ENCODE measurements at regions not wholly inside any gene's neighbourhood (a gene's known extent, or its start where the extent isn't known, plus 50 kb on each side); places are given as distances from the start of the nearest gene placed in this dataset.

DNA sequence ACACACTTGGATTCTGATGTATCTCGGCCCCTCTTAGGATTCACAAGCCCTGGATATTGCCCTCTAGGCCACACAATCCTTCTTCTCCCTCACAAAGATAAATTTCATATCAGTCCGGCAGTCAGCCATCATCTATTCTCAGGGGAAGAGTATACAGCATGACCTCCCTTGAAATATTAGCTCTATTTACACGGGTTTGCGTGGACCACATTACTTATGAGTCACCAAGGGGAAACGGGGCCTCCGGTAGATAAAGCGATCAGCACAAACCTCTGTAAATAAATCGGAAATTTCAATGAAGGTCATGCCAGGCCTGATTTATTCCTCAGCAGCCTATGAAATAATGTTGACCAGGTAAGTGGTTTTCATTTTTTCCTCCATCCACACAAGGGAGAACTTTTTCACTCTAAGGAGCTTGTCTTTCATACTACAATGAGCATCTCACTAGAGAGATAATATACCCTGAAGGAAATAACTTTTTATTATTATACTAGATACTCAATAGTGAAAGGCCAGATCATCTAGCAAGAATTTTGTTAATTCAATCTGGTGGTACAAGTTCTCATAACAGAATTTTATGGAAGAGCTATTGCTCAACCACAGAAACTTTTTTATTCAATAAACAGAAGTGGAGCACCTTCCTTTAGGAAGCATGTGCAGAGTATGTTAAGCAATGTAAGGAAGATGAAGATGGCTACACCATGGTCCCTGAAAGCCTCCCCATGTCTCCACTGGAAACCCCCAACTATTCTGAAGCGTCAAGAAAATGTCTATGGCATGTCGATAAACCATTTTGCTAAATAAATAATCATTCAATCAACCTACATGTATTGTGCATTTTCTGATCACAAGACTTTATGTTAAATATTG lies 125.2 kb upstream of the PIK3C3 start:
- TF ChIP-seq, protein P1, sequence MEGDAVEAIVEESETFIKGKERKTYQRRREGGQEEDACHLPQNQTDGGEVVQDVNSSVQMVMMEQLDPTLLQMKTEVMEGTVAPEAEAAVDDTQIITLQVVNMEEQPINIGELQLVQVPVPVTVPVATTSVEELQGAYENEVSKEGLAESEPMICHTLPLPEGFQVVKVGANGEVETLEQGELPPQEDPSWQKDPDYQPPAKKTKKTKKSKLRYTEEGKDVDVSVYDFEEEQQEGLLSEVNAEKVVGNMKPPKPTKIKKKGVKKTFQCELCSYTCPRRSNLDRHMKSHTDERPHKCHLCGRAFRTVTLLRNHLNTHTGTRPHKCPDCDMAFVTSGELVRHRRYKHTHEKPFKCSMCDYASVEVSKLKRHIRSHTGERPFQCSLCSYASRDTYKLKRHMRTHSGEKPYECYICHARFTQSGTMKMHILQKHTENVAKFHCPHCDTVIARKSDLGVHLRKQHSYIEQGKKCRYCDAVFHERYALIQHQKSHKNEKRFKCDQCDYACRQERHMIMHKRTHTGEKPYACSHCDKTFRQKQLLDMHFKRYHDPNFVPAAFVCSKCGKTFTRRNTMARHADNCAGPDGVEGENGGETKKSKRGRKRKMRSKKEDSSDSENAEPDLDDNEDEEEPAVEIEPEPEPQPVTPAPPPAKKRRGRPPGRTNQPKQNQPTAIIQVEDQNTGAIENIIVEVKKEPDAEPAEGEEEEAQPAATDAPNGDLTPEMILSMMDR (IDR thresholded peaks at IDR 0.05) = no peak
- TF ChIP-seq POLR2AphosphoS5 (IDR thresholded peaks at IDR 0.05) (no peak), EP300 (IDR thresholded peaks at IDR 0.05; ENCODE audit: low read depth) (no peak), POLR2A (IDR thresholded peaks at IDR 0.05) (no peak)
- H3K27me3 ChIP-seq = no peaks in the 10 kb centered on the region
- no peaks in the 10 kb centered on the region for H3K4me1 ChIP-seq
- no peak for DNase-seq
- in situ Hi-C loops (cut with MboI; ENCODE audit: low pct_ligation_motif_present in 1 of 4, low pct_unique_long_range_greater_than_20kb in 1 of 4, low sequenced_read_pairs in 3 of 4) = no loop called here
- no peak overlapping the region for H3K27ac ChIP-seq
- intact Hi-C loops (cut with DNase I; ENCODE audit: low total_unique reads) = no loop called here
- H3K4me3 ChIP-seq = no peak overlapping the region
- H3K9me3 ChIP-seq = no peaks in the 10 kb centered on the region
- H3K36me3 ChIP-seq = no peaks in the 10 kb centered on the region
- 83 to 92% methylated on average over 10 of the region's 10 CpGs for WGBS, 2 donors (ENCODE audit: low coverage in 1 of 2)

DNA sequence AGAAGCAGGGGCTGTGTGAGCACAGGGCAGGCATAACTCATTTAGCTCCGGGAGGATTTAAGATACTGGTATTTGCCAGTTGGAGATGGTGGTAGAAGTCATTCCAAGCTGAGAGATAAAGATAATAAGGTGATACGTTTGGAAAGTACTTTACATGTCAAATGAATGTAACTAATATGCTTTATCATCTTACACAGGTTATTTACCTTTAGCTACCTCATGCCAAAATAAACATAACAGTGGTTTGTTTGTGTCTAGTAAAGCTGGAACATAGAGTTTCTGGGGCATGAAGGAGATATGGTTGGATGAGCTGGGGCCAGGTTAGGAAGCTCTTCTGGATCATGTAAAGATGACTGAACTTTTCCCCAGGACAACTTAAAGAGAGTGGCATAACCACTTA lies 126.9 kb upstream of the PIK3C3 start:
- DNase-seq = no peak
- no peak overlapping the region for H3K4me3 ChIP-seq
- no peaks in the 10 kb centered on the region for H3K9me3 ChIP-seq
- intact Hi-C loops (cut with DNase I; ENCODE audit: low total_unique reads) (no loop called here), in situ Hi-C loops (cut with MboI; ENCODE audit: low pct_ligation_motif_present in 1 of 4, low pct_unique_long_range_greater_than_20kb in 1 of 4, low sequenced_read_pairs in 3 of 4) (no loop called here)
- 25 to 26% methylated on average over 2 of the region's 2 CpGs for WGBS, 2 donors (ENCODE audit: low coverage in 1 of 2)
- no peaks in the 10 kb centered on the region for H3K4me1 ChIP-seq
- no peaks in the 10 kb centered on the region for H3K27me3 ChIP-seq
- TF ChIP-seq POLR2AphosphoS5 (IDR thresholded peaks at IDR 0.05) = no peak
- no peak for TF ChIP-seq EP300 (IDR thresholded peaks at IDR 0.05; ENCODE audit: low read depth)
- TF ChIP-seq, protein P1 (IDR thresholded peaks at IDR 0.05) = no peak
- TF ChIP-seq POLR2A (IDR thresholded peaks at IDR 0.05) = no peak
- no peaks in the 10 kb centered on the region for H3K36me3 ChIP-seq
- no peak overlapping the region for H3K27ac ChIP-seq

DNA sequence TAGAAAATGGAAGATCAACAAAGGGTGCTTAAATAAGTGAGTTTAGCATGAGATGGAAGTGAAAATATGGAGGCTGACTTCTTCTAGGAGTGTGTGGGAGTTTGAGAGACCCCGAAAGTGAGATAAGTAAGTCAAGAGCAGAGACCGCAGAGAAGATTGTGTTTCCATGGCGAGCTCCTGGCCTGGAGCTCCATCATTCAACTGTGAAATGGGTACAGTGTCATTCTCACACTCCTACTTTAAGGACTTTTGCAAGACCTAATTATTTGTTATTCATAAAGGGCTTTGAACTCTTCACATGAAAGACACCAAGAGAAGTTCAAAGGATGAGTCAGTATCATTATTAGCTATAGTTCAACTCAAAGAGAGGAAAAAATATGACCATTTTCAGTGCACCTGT lies 134.2 kb upstream of the PIK3C3 start:
- H3K36me3 ChIP-seq = no peaks in the 10 kb centered on the region
- in situ Hi-C loops (cut with MboI; ENCODE audit: low pct_ligation_motif_present in 1 of 4, low pct_unique_long_range_greater_than_20kb in 1 of 4, low sequenced_read_pairs in 3 of 4) = no loop called here
- intact Hi-C loops (cut with DNase I; ENCODE audit: low total_unique reads) = no loop called here
- H3K9me3 ChIP-seq = no peaks in the 10 kb centered on the region
- H3K27me3 ChIP-seq = no peaks in the 10 kb centered on the region
- TF ChIP-seq EP300 (IDR thresholded peaks at IDR 0.05; ENCODE audit: low read depth) (no peak), POLR2A (IDR thresholded peaks at IDR 0.05) (no peak), POLR2AphosphoS5 (IDR thresholded peaks at IDR 0.05) (no peak)
- TF ChIP-seq, protein P1 (IDR thresholded peaks at IDR 0.05) = no peak
- DNase-seq = no peak
- no peaks in the 10 kb centered on the region for H3K4me1 ChIP-seq
- no peak overlapping the region for H3K27ac ChIP-seq
- WGBS, 2 donors (ENCODE audit: low coverage in 1 of 2) = 17 to 88% methylated on average over 1 to 3 of the region's 3 CpGs
- H3K4me3 ChIP-seq = no peak overlapping the region

DNA sequence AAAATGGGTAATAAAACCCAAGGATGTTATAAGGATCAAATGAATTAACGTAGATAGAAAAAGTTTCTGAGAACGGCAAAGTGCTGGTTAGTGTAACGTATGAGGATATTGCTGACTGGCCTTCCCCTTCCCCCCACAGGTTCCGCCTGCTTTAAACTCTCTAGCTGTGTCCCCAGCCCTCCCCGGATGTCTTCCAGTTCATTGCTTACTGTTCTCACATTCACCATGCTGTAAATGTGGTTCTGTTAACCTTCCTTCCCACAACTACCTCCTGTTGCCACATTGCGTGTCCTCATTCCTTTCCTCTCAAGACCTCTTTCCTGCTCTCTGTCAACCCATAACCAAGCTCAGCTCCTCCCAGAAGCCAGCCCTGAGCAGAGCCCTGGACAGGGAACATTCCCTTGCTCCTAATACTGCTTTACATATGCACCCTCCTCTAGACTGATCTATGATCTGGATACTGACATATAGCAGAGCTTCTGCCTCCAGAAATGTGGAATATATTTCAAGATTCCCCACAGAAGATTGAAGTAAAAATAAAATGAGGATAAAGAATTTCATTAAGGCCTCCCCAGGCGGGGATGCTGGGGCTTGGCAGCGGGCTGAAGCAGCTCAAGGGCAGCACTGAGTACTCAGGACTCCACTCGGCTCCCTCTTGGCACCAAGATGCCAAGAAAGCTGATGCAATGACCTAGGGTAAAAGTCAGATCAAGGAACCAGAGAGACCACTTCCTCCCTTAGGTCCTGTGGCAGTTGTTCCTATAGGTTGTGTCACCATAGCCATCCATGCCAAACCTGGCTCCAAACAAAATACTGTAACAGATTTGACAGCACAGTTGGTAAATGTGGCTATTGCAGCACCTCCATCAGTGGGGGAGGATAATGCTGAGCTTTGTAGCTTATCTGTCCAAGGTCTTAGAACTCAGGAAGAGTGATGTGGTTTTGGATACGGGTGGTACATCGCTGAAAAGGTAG lies 136.4 kb upstream of the PIK3C3 start:
- TF ChIP-seq EP300 (IDR thresholded peaks at IDR 0.05; ENCODE audit: low read depth) = no peak
- no peak for TF ChIP-seq POLR2AphosphoS5 (IDR thresholded peaks at IDR 0.05)
- no peak for TF ChIP-seq POLR2A (IDR thresholded peaks at IDR 0.05)
- TF ChIP-seq, protein P1 (IDR thresholded peaks at IDR 0.05) = no peak
- no peaks in the 10 kb centered on the region for H3K4me1 ChIP-seq
- H3K36me3 ChIP-seq = no peaks in the 10 kb centered on the region
- H3K9me3 ChIP-seq = no peaks in the 10 kb centered on the region
- H3K27ac ChIP-seq = no peak overlapping the region
- DNase-seq = no peak
- in situ Hi-C loops (cut with MboI; ENCODE audit: low pct_ligation_motif_present in 1 of 4, low pct_unique_long_range_greater_than_20kb in 1 of 4, low sequenced_read_pairs in 3 of 4) (no loop called here), intact Hi-C loops (cut with DNase I; ENCODE audit: low total_unique reads) (no loop called here)
- no peaks in the 10 kb centered on the region for H3K27me3 ChIP-seq
- H3K4me3 ChIP-seq = no peak overlapping the region
- WGBS, 2 donors (ENCODE audit: low coverage in 1 of 2) = 78 to 80% methylated on average over 7 to 11 of the region's 11 CpGs
